GM06990 (cell line): ENCODE measurements at regions not wholly inside any gene's neighbourhood (a gene's known extent, or its start where the extent isn't known, plus 50 kb on each side); places are given as distances from the start of the nearest gene placed in this dataset.

ENCODE experiments used
- DNase-seq: peaks from one replicate; pipeline ENCODE4 v3.0.0-alpha.2; 2011; ENCODE audit not compliant: insufficient read length; ENCODE audit errors: extremely low read depth
- H3K27me3 ChIP-seq: replicated peaks from 2 replicates; pipeline ENCODE4 v1.6.0; 2011; ENCODE audit warnings: low read length; ENCODE audit not compliant: control insufficient read depth, insufficient read depth
- H3K36me3 ChIP-seq: 2 replicates; pipeline ENCODE4 v1.5.1; 2011; ENCODE audit warnings: low read length; ENCODE audit not compliant: control insufficient read depth, insufficient read depth
- H3K4me3 ChIP-seq: replicated peaks from 2 replicates; pipeline ENCODE4 v1.5.1; 2011; ENCODE audit warnings: low read depth, mild to moderate bottlenecking, control low read depth, low read length
- CTCF ChIP-seq: IDR thresholded peaks from 2 replicates; pipeline ENCODE4 v1.5.1; 2011; ENCODE audit warnings: low read length, control low read depth, mild to moderate bottlenecking, inconsistent platforms; ENCODE audit not compliant: insufficient read depth, poor library complexity, severe bottlenecking

- no peak for TF ChIP-seq CTCF
- Histone ChIP-seq H3K36me3 (no peaks in the 10 kb centered on the region), H3K4me3 (no peak overlapping the region), H3K27me3 (no peaks in the 10 kb centered on the region)
- no peak for DNase-seq
Measured at GRCh38 chr6:51432481-51432880, 613.8 kb downstream of the TFAP2B start.

- Histone ChIP-seq H3K27me3 (no peaks in the 10 kb centered on the region), H3K36me3 (no peaks in the 10 kb centered on the region), H3K4me3 (no peak overlapping the region)
- TF ChIP-seq CTCF = no peak
- DNase-seq = no peak
Measured at GRCh38 chr6:51450248-51450957, 631.7 kb downstream of the TFAP2B start.

GRCh38 chr6:51450958-51451357 lies 632.3 kb downstream of the TFAP2B start:
- no peaks in the 10 kb centered on the region for H3K27me3 ChIP-seq
- no peak overlapping the region for H3K4me3 ChIP-seq
- no peaks in the 10 kb centered on the region for H3K36me3 ChIP-seq
- TF ChIP-seq CTCF = no peak
- no peak for DNase-seq

GRCh38 chr6:51456282-51456681 lies 631.1 kb downstream of the PKHD1 start:
- H3K36me3 ChIP-seq = no peaks in the 10 kb centered on the region
- H3K4me3 ChIP-seq = no peak overlapping the region
- DNase-seq = no peak
- TF ChIP-seq CTCF = no peak
- no peaks in the 10 kb centered on the region for H3K27me3 ChIP-seq

GRCh38 chr6:51459958-51460357 lies 627.5 kb downstream of the PKHD1 start:
- Histone ChIP-seq H3K36me3 (no peaks in the 10 kb centered on the region), H3K27me3 (no peaks in the 10 kb centered on the region), H3K4me3 (no peak overlapping the region)
- no peak for TF ChIP-seq CTCF
- peak; percentile 50 for DNase-seq

- TF ChIP-seq CTCF = no peak
- Histone ChIP-seq H3K27me3 (no peaks in the 10 kb centered on the region), H3K4me3 (no peak overlapping the region), H3K36me3 (no peaks in the 10 kb centered on the region)
- no peak for DNase-seq
Measured at GRCh38 chr6:51462896-51463295, 624.5 kb downstream of the PKHD1 start.
